ENCODE measurements at regions not wholly inside any gene's neighbourhood (a gene's known extent, or its start where the extent isn't known, plus 50 kb on each side); places are given as distances from the start of the nearest gene placed in this dataset.
"Not testable (repeated sequence)": the region's sequence is repeated elsewhere in the genome, so short reads cannot be mapped to it uniquely, and the experiment has no call there.

- DNase-seq (ENCODE audit: extremely low read depth, low read depth): no peak
- TF ChIP-seq CTCF (IDR thresholded peaks at IDR 0.05; ENCODE audit: low read depth, low read length): no peak
These were observed 353.9 kb upstream of the PAPPA start for GRCh38 chr9:115799734-115800133.

GRCh38 chr9:115804206-115804605 is 349.4 kb upstream of the PAPPA start:
- TF ChIP-seq CTCF (IDR thresholded peaks at IDR 0.05; ENCODE audit: low read depth, low read length): no peak
- no peak for DNase-seq (ENCODE audit: extremely low read depth, low read depth)

GRCh38 chr9:115808108-115808507 is 345.5 kb upstream of the PAPPA start:
- DNase-seq (ENCODE audit: extremely low read depth, low read depth): no peak
- no peak for TF ChIP-seq CTCF (IDR thresholded peaks at IDR 0.05; ENCODE audit: low read depth, low read length)

- no peak for TF ChIP-seq CTCF (IDR thresholded peaks at IDR 0.05; ENCODE audit: low read depth, low read length)
- peak; percentile 18 for DNase-seq (ENCODE audit: extremely low read depth, low read depth)
These were observed 344.9 kb upstream of the PAPPA start for GRCh38 chr9:115808695-115809094.

GRCh38 chr9:115810166-115810565 is 343.4 kb upstream of the PAPPA start:
- DNase-seq (ENCODE audit: extremely low read depth, low read depth): no peak
- no peak for TF ChIP-seq CTCF (IDR thresholded peaks at IDR 0.05; ENCODE audit: low read depth, low read length)

GRCh38 chr9:115814081-115814480 is 339.5 kb upstream of the PAPPA start:
- no peak for DNase-seq (ENCODE audit: extremely low read depth, low read depth)
- no peak for TF ChIP-seq CTCF (IDR thresholded peaks at IDR 0.05; ENCODE audit: low read depth, low read length)

GRCh38 chr9:115815786-115816185 is 337.8 kb upstream of the PAPPA start:
- no peak for TF ChIP-seq CTCF (IDR thresholded peaks at IDR 0.05; ENCODE audit: low read depth, low read length)
- no peak for DNase-seq (ENCODE audit: extremely low read depth, low read depth)

- DNase-seq (ENCODE audit: extremely low read depth, low read depth): not testable (repeated sequence)
These were observed 334.9 kb upstream of the PAPPA start for GRCh38 chr9:115818651-115819050.

All from AG09319 (cell line).